ENCODE measurements at regions not wholly inside any gene's neighbourhood (a gene's known extent, or its start where the extent isn't known, plus 50 kb on each side); places are given as distances from the start of the nearest gene placed in this dataset.

- DNase-seq (ENCODE audit: low read depth in 6 of 9, low spot score in 9 of 9), result no peak
- Histone ChIP-seq H3K4me1 (ENCODE audit: control insufficient read depth in 2 of 2, insufficient read depth in 2 of 2, low read length in 2 of 2) (no peaks in the 10 kb centered on the region), H3K9me3 (ENCODE audit: control insufficient read depth in 2 of 2, insufficient read depth in 1 of 2, low read length in 1 of 2) (no peaks in the 10 kb centered on the region), H3K27me3 (ENCODE audit: control insufficient read depth in 2 of 2, insufficient read depth in 1 of 2, low read length in 1 of 2) (no peaks in the 10 kb centered on the region), H3K4me3 (ENCODE audit: low read length in 2 of 2) (no peak overlapping the region), H3K36me3 (ENCODE audit: control insufficient read depth in 2 of 2, insufficient read depth in 2 of 2, low read length in 1 of 2) (no peaks in the 10 kb centered on the region), H3K27ac (ENCODE audit: low read depth in 1 of 2, low read length in 1 of 2) (no peak overlapping the region)
- WGBS, result 91% methylated on average over 3 of the region's 3 CpGs
Measured at GRCh38 chr5:152456815-152457443, 51.9 kb upstream of the NMUR2 start.

- H3K27me3 ChIP-seq (ENCODE audit: control insufficient read depth in 2 of 2, insufficient read depth in 1 of 2, low read length in 1 of 2), result no peaks in the 10 kb centered on the region
- H3K4me3 ChIP-seq (ENCODE audit: low read length in 2 of 2), result no peak overlapping the region
- DNase-seq (ENCODE audit: low read depth in 6 of 9, low spot score in 9 of 9), result no peak
- no peaks in the 10 kb centered on the region for H3K36me3 ChIP-seq (ENCODE audit: control insufficient read depth in 2 of 2, insufficient read depth in 2 of 2, low read length in 1 of 2)
- no peak overlapping the region for H3K27ac ChIP-seq (ENCODE audit: low read depth in 1 of 2, low read length in 1 of 2)
- WGBS, result 85% methylated on average over 4 of the region's 4 CpGs
- H3K9me3 ChIP-seq (ENCODE audit: control insufficient read depth in 2 of 2, insufficient read depth in 1 of 2, low read length in 1 of 2), result no peaks in the 10 kb centered on the region
- no peaks in the 10 kb centered on the region for H3K4me1 ChIP-seq (ENCODE audit: control insufficient read depth in 2 of 2, insufficient read depth in 2 of 2, low read length in 2 of 2)
Measured at GRCh38 chr5:152462021-152462721, 57.1 kb upstream of the NMUR2 start.

GRCh38 chr5:152464048-152464447 is 59.0 kb upstream of the NMUR2 start:
- Histone ChIP-seq H3K4me3 (ENCODE audit: low read length in 2 of 2) (no peak overlapping the region), H3K27ac (ENCODE audit: low read depth in 1 of 2, low read length in 1 of 2) (no peak overlapping the region), H3K9me3 (ENCODE audit: control insufficient read depth in 2 of 2, insufficient read depth in 1 of 2, low read length in 1 of 2) (no peaks in the 10 kb centered on the region), H3K4me1 (ENCODE audit: control insufficient read depth in 2 of 2, insufficient read depth in 2 of 2, low read length in 2 of 2) (no peaks in the 10 kb centered on the region), H3K27me3 (ENCODE audit: control insufficient read depth in 2 of 2, insufficient read depth in 1 of 2, low read length in 1 of 2) (no peaks in the 10 kb centered on the region), H3K36me3 (ENCODE audit: control insufficient read depth in 2 of 2, insufficient read depth in 2 of 2, low read length in 1 of 2) (no peaks in the 10 kb centered on the region)
- no peak for DNase-seq (ENCODE audit: low read depth in 6 of 9, low spot score in 9 of 9)
- 89% methylated on average over 4 of the region's 4 CpGs for WGBS

GRCh38 chr5:152465140-152465539 is 60.1 kb upstream of the NMUR2 start:
- H3K27me3 ChIP-seq (ENCODE audit: control insufficient read depth in 2 of 2, insufficient read depth in 1 of 2, low read length in 1 of 2), result no peaks in the 10 kb centered on the region

GRCh38 chr5:152466085-152466745 is 61.1 kb upstream of the NMUR2 start:
- Histone ChIP-seq H3K4me1 (ENCODE audit: control insufficient read depth in 2 of 2, insufficient read depth in 2 of 2, low read length in 2 of 2) (no peaks in the 10 kb centered on the region), H3K36me3 (ENCODE audit: control insufficient read depth in 2 of 2, insufficient read depth in 2 of 2, low read length in 1 of 2) (no peaks in the 10 kb centered on the region), H3K4me3 (ENCODE audit: low read length in 2 of 2) (no peak overlapping the region), H3K27me3 (ENCODE audit: control insufficient read depth in 2 of 2, insufficient read depth in 1 of 2, low read length in 1 of 2) (no peaks in the 10 kb centered on the region), H3K9me3 (ENCODE audit: control insufficient read depth in 2 of 2, insufficient read depth in 1 of 2, low read length in 1 of 2) (no peaks in the 10 kb centered on the region), H3K27ac (ENCODE audit: low read depth in 1 of 2, low read length in 1 of 2) (no peak overlapping the region)
- no peak for DNase-seq (ENCODE audit: low read depth in 6 of 9, low spot score in 9 of 9)
- 85% methylated on average over 3 of the region's 3 CpGs for WGBS

More at GRCh38 chr5:152465140-152465539, 60.1 kb upstream of the NMUR2 start:
- Histone ChIP-seq H3K36me3 (ENCODE audit: control insufficient read depth in 2 of 2, insufficient read depth in 2 of 2, low read length in 1 of 2) (no peaks in the 10 kb centered on the region), H3K4me1 (ENCODE audit: control insufficient read depth in 2 of 2, insufficient read depth in 2 of 2, low read length in 2 of 2) (no peaks in the 10 kb centered on the region), H3K27ac (ENCODE audit: low read depth in 1 of 2, low read length in 1 of 2) (no peak overlapping the region), H3K9me3 (ENCODE audit: control insufficient read depth in 2 of 2, insufficient read depth in 1 of 2, low read length in 1 of 2) (no peaks in the 10 kb centered on the region), H3K4me3 (ENCODE audit: low read length in 2 of 2) (no peak overlapping the region)
- DNase-seq (ENCODE audit: low read depth in 6 of 9, low spot score in 9 of 9), result no peak

GRCh38 chr5:152470167-152470566 is 65.1 kb upstream of the NMUR2 start:
- no peaks in the 10 kb centered on the region for H3K36me3 ChIP-seq (ENCODE audit: control insufficient read depth in 2 of 2, insufficient read depth in 2 of 2, low read length in 1 of 2)
- H3K27me3 ChIP-seq (ENCODE audit: control insufficient read depth in 2 of 2, insufficient read depth in 1 of 2, low read length in 1 of 2), result no peaks in the 10 kb centered on the region
- H3K4me3 ChIP-seq (ENCODE audit: low read length in 2 of 2), result no peak overlapping the region
- H3K4me1 ChIP-seq (ENCODE audit: control insufficient read depth in 2 of 2, insufficient read depth in 2 of 2, low read length in 2 of 2), result no peaks in the 10 kb centered on the region
- H3K9me3 ChIP-seq (ENCODE audit: control insufficient read depth in 2 of 2, insufficient read depth in 1 of 2, low read length in 1 of 2), result no peaks in the 10 kb centered on the region
- no peak for DNase-seq (ENCODE audit: low read depth in 6 of 9, low spot score in 9 of 9)
- H3K27ac ChIP-seq (ENCODE audit: low read depth in 1 of 2, low read length in 1 of 2), result no peak overlapping the region
- WGBS, result 79% methylated on average over 3 of the region's 3 CpGs

- no peaks in the 10 kb centered on the region for H3K9me3 ChIP-seq (ENCODE audit: control insufficient read depth in 2 of 2, insufficient read depth in 1 of 2, low read length in 1 of 2)
- DNase-seq (ENCODE audit: low read depth in 6 of 9, low spot score in 9 of 9), result no peak
- H3K27ac ChIP-seq (ENCODE audit: low read depth in 1 of 2, low read length in 1 of 2), result no peak overlapping the region
- no peak overlapping the region for H3K4me3 ChIP-seq (ENCODE audit: low read length in 2 of 2)
- no peaks in the 10 kb centered on the region for H3K4me1 ChIP-seq (ENCODE audit: control insufficient read depth in 2 of 2, insufficient read depth in 2 of 2, low read length in 2 of 2)
- no peaks in the 10 kb centered on the region for H3K27me3 ChIP-seq (ENCODE audit: control insufficient read depth in 2 of 2, insufficient read depth in 1 of 2, low read length in 1 of 2)
- no peaks in the 10 kb centered on the region for H3K36me3 ChIP-seq (ENCODE audit: control insufficient read depth in 2 of 2, insufficient read depth in 2 of 2, low read length in 1 of 2)
Measured at GRCh38 chr5:152472083-152472482, 67.0 kb upstream of the NMUR2 start.

GRCh38 chr5:152474961-152475360 is 69.9 kb upstream of the NMUR2 start:
- H3K27me3 ChIP-seq (ENCODE audit: control insufficient read depth in 2 of 2, insufficient read depth in 1 of 2, low read length in 1 of 2), result no peaks in the 10 kb centered on the region
- no peaks in the 10 kb centered on the region for H3K4me1 ChIP-seq (ENCODE audit: control insufficient read depth in 2 of 2, insufficient read depth in 2 of 2, low read length in 2 of 2)
- no peaks in the 10 kb centered on the region for H3K9me3 ChIP-seq (ENCODE audit: control insufficient read depth in 2 of 2, insufficient read depth in 1 of 2, low read length in 1 of 2)
- 75% methylated on average over 1 of the region's 1 CpG for WGBS
- no peak for DNase-seq (ENCODE audit: low read depth in 6 of 9, low spot score in 9 of 9)
- H3K36me3 ChIP-seq (ENCODE audit: control insufficient read depth in 2 of 2, insufficient read depth in 2 of 2, low read length in 1 of 2), result no peaks in the 10 kb centered on the region
- no peak overlapping the region for H3K4me3 ChIP-seq (ENCODE audit: low read length in 2 of 2)
- H3K27ac ChIP-seq (ENCODE audit: low read depth in 1 of 2, low read length in 1 of 2), result no peak overlapping the region

GRCh38 chr5:152477536-152477935 is 72.5 kb upstream of the NMUR2 start:
- Histone ChIP-seq H3K27me3 (ENCODE audit: control insufficient read depth in 2 of 2, insufficient read depth in 1 of 2, low read length in 1 of 2) (no peaks in the 10 kb centered on the region), H3K4me1 (ENCODE audit: control insufficient read depth in 2 of 2, insufficient read depth in 2 of 2, low read length in 2 of 2) (no peaks in the 10 kb centered on the region), H3K27ac (ENCODE audit: low read depth in 1 of 2, low read length in 1 of 2) (no peak overlapping the region), H3K36me3 (ENCODE audit: control insufficient read depth in 2 of 2, insufficient read depth in 2 of 2, low read length in 1 of 2) (no peaks in the 10 kb centered on the region), H3K4me3 (ENCODE audit: low read length in 2 of 2) (no peak overlapping the region), H3K9me3 (ENCODE audit: control insufficient read depth in 2 of 2, insufficient read depth in 1 of 2, low read length in 1 of 2) (no peaks in the 10 kb centered on the region)
- 92% methylated on average over 2 of the region's 2 CpGs for WGBS
- DNase-seq (ENCODE audit: low read depth in 6 of 9, low spot score in 9 of 9), result no peak
